DMS79 treated with DMSO at 0.1 percent for 48 hours (cell line): ENCODE measurements at regions not wholly inside any gene's neighbourhood (a gene's known extent, or its start where the extent isn't known, plus 50 kb on each side); places are given as distances from the start of the nearest gene placed in this dataset.
A peak's percentile ranks its signal among the peaks of the same experiment; 100 is the strongest.

Experiments
- DNase-seq: peaks from one replicate; lab custom pipeline; 2025; lab: John Stamatoyannopoulos, UW

DNA sequence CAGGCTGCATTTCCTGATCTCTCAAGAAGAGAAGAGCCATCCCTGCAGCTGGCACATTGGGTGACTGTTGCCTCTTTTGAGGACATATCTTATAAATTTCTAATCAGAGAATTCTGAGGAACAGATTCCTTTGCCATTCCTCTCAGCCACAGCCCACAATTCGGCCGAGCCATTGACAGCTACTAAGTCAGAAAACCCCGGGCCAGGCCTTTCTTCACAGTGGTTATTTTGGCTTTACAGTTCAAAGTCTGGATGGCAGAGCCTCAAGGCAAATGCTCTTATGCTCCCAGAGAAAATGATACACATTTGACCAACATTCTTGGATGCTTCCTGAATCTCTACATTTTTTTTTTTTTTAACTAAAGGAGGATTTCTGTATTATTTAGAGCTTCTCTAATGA lies 138.4 kb upstream of the FRMD6 start:
- no peak for DNase-seq

DNA sequence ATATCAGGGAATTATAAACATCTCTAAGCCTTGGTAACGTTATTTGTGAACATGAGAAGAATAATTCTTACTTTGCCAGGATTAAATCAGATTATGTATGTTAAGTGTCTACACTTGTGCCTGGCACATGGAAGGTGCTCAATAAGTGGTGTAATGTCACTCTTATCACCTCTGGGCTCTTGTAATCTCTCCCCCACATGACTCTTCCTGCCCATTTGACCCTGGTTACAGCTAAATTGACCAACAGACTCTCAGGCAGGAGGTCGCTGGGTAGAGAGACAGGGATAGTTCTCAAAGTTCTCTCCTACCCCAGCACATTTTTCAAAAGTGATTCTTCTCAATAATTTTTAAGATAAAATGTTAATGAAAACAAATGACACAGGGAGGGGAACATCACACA lies 137.8 kb upstream of the FRMD6 start:
- DNase-seq = no peak

GRCh38 chr14:51515611-51516010 lies 136.1 kb upstream of the FRMD6 start:
- DNase-seq = no peak

GRCh38 chr14:51516706-51517395 lies 134.9 kb upstream of the FRMD6 start:
- DNase-seq = peak; percentile 97

- DNase-seq = peak; percentile 59
These were observed 133.4 kb upstream of the FRMD6 start for GRCh38 chr14:51518280-51518679.

DNA sequence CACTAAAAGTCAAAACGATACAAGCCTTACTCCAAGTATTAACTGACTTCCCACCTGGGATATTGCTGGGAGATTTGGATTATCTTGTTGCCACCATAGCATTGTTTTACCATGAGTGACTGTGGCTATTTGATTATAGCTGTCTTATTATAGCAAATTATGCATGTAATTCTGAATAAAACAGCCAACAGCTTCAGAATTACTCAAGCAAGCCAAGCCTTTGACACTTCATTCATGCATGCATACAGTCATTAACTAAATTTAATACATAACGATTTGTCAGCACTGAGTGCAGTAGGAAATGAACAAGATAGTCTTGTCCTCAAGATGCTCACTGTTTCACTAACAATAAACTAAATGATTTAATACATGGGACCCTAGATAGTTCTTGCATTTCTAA lies 133.0 kb upstream of the FRMD6 start:
- DNase-seq = peak; percentile 59

GRCh38 chr14:51520087-51520486 lies 131.6 kb upstream of the FRMD6 start:
- no peak for DNase-seq

GRCh38 chr14:51521764-51522163 lies 129.9 kb upstream of the FRMD6 start:
- peak; percentile 67 for DNase-seq

DNA sequence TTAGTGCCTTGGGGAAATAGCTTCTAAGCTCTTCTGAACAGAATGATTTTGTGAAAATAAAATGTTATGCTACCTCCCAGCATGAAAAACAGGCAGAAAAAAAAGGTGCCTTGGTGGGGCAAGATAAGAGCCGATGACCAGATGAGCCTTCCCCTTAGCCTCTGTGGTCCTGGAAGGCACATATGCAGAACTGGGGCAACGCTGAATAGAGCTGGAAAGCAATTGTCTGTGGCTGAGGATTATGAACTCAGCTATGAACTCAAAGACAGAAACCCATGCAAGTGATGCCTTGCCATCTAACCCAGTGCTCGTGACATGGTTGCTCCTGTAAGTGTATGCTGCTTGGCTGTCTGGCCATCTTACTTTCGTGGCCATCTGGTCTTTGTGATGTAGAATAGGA lies 128.5 kb upstream of the FRMD6 start:
- DNase-seq = no peak

DNA sequence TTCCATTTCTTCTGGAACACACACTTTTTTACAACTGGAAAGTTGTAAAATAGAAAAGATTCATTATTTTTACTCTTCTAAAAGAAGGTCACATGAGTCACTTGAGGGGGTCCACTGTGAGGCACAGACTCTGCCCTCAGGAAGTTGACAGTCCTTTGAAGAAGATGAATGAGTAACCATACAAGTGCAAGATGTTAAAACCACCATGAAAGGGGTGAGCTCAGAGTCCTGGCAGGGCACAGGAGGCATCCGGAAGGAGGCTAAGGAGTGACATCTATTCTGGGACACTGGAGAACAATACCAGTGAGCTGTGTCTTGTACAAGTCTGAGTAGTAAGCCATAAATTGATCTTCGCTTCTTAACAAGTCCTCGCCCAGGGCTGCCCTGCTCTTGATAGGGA lies 126.0 kb upstream of the FRMD6 start:
- no peak for DNase-seq

GRCh38 chr14:51527073-51527472 lies 124.6 kb upstream of the FRMD6 start:
- DNase-seq = no peak

GRCh38 chr14:51529736-51530135 lies 122.0 kb upstream of the FRMD6 start:
- DNase-seq = no peak

DNA sequence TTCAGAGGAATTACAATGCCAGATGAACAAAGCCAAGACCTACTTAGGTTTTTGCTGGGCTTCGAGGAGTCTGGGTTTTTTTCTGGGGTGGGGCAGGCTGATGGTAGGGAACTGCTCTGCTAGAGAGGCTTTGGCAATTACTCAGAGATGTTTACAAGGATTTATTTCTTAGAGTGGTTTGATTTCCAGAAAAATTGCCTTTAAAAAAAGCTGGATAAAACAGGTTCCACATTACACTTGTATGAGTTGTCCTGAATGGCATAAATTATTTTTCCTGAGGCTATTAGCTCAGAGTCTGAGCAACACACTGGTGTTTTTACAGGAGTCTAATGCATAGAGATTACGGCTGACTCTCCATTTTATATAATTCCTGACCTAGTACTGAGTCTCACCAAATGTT lies 118.5 kb upstream of the FRMD6 start:
- DNase-seq = peak; percentile 66

- peak; percentile 83 for DNase-seq
These were observed 117.7 kb upstream of the FRMD6 start for GRCh38 chr14:51533872-51534553.

GRCh38 chr14:51534610-51535011 lies 117.1 kb upstream of the FRMD6 start:
- DNase-seq = peak; percentile 81

GRCh38 chr14:51535443-51536044 lies 116.2 kb upstream of the FRMD6 start:
- no peak for DNase-seq

- no peak for DNase-seq
These were observed 112.7 kb upstream of the FRMD6 start for GRCh38 chr14:51538973-51539372.

- no peak for DNase-seq
These were observed 112.1 kb upstream of the FRMD6 start for GRCh38 chr14:51539571-51540037.

DNA sequence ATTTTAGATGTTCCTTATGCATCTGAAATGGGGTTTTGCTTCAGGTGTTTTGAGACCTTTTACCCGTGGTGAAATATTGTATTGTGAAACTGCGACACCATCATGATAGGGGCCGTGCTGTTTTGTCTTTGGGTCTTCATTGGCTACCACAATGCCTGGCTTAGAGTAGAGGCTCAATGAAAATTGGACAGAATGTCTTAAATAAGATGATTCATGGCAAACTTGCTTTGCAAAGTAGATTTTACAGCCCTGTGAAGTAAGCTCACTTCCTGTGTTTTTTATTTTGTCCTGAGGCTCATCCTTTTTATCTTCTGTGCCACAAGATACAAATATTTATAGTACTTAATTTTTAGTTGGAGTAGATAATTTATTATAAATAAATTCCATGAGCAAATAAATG lies 111.3 kb upstream of the FRMD6 start:
- DNase-seq = no peak

DNA sequence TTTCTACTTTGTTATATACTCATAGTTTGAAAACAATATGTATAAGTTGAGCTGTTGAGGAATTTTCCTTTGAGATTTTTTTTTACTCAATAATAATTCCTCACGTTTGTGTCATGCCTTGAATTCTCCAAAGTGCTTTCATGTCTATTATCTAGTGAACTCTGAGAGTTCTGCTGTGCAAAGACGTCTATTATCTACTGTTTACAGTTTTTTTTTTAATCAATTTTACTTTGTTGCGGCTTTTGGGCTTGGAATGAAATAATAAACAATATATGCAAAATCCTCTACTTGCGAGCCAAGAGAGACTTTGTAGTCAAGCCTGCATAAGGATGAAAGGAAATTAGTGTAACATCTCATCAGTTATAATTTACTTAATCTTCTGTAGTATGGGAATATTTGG lies 107.2 kb upstream of the FRMD6 start:
- DNase-seq = no peak

GRCh38 chr14:51544901-51545300 lies 106.8 kb upstream of the FRMD6 start:
- no peak for DNase-seq

DNA sequence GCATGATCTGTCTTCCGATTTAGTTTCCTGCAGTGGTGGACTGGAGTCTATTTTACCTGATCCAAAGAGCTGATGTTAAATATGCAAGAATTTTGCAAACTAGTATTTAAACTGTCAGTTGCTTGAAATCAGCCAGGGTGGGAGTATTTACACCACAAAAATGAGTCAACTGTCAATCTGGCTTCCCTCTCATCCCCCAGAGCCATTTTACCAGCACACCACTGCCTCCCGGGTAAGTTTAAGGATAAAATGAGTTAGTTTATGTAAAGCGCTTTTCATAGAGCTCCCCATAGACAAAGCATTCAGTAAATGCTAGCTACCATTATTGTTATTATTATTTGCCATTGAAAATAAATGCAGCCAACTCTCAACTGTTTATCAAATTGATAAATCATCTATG lies 106.3 kb upstream of the FRMD6 start:
- no peak for DNase-seq

DNA sequence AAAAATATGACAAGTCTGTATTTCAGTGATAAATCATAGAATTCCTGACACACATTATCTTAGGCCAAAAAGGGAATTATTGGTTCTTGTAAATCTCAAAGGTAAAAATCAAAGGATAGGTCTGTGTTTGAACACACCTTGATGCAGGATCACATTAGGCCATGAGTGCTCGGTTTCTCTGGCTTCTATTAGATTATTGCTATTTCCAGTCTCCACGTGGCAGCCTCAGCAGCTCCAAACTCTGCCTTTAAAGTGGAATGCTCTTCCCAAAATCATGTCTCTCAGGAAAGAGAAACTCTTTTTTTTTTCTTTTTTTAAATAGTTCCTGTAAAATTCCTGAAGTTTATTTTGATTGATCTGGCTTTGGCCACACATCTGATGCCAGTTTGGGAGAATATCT lies 105.6 kb upstream of the FRMD6 start:
- DNase-seq = no peak
